SK-N-SH treated with all-trans-retinoic acid at 6 μM for 48 hours (cell line): ENCODE measurements at regions not wholly inside any gene's neighbourhood (a gene's known extent, or its start where the extent isn't known, plus 50 kb on each side); places are given as distances from the start of the nearest gene placed in this dataset.

Source experiments
- ATAC-seq: fragments of 200-7000 bp; cut with Tn5 transposase; 3 replicates; pipeline ENCODE4 v1.9.1; 2020; ENCODE audit warnings: mild to moderate bottlenecking, moderate library complexity
- ARNTL ChIP-seq: fragments of 450-650 bp; formaldehyde crosslinking; IDR thresholded peaks from 2 replicates; pipeline ENCODE4 v1.5.0; 2020; ENCODE audit warnings: low read depth, mild to moderate bottlenecking, moderate library complexity, borderline replicate concordance
- BACH2 ChIP-seq: fragments of 250-450 bp; sonication (Bioruptor Pico); IDR thresholded peaks from 2 replicates; pipeline ENCODE4 v1.9.0; 2021; ENCODE audit warnings: mild to moderate bottlenecking, borderline replicate concordance
- CREB5 ChIP-seq: fragments of 250-450 bp; sonication (Bioruptor Pico); IDR thresholded peaks from 2 replicates; pipeline ENCODE4 v1.5.1; 2020; ENCODE audit warnings: low read depth, mild to moderate bottlenecking, moderate library complexity
- CSRNP3 ChIP-seq: fragments of 250-450 bp; sonication (Bioruptor Pico); IDR thresholded peaks from 2 replicates; pipeline ENCODE4 v1.5.1; 2021; ENCODE audit warnings: mild to moderate bottlenecking, moderate library complexity
- ESRRG ChIP-seq: fragments of 250-450 bp; sonication (Bioruptor Pico); IDR thresholded peaks from 2 replicates; pipeline ENCODE4 v1.6.1; 2021; ENCODE audit warnings: mild to moderate bottlenecking
- GLIS3 ChIP-seq: fragments of 250-450 bp; sonication (Bioruptor Pico); IDR thresholded peaks from 2 replicates; pipeline ENCODE4 v1.5.0; 2020; ENCODE audit warnings: mild to moderate bottlenecking, moderate library complexity
- ISL1 ChIP-seq: fragments of 250-450 bp; sonication (Bioruptor Pico); IDR thresholded peaks from 2 replicates; pipeline ENCODE4 v2.1.2; 2022; ENCODE audit warnings: mild to moderate bottlenecking, moderate library complexity
- OSR1 ChIP-seq: fragments of 250-450 bp; sonication (Bioruptor Pico); IDR thresholded peaks from 2 replicates; pipeline ENCODE4 v1.8.0; 2022; ENCODE audit warnings: moderate library complexity, mild to moderate bottlenecking, inconsistent platforms
- PATZ1 ChIP-seq: fragments of 250-450 bp; sonication (Bioruptor Pico); IDR thresholded peaks from 2 replicates; pipeline ENCODE4 v1.8.0; 2020; ENCODE audit warnings: mild to moderate bottlenecking, moderate library complexity, borderline replicate concordance
- POU6F1 ChIP-seq: fragments of 250-450 bp; sonication (Bioruptor Pico); IDR thresholded peaks from 2 replicates; pipeline ENCODE4 v1.8.0; 2021; ENCODE audit warnings: low read depth, mild to moderate bottlenecking, moderate library complexity, borderline replicate concordance
- PPARA ChIP-seq: fragments of 250-450 bp; sonication (Bioruptor Pico); IDR thresholded peaks from 2 replicates; pipeline ENCODE4 v1.5.0; 2020; ENCODE audit warnings: mild to moderate bottlenecking, borderline replicate concordance
- SNAI2 ChIP-seq: fragments of 250-450 bp; sonication (Bioruptor Pico); IDR thresholded peaks from 2 replicates; pipeline ENCODE4 v1.5.0; 2020; ENCODE audit warnings: mild to moderate bottlenecking, moderate library complexity
- TCF4 ChIP-seq: fragments of 250-450 bp; sonication (Bioruptor Pico); IDR thresholded peaks from 2 replicates; pipeline ENCODE4 v1.8.0; 2021; ENCODE audit warnings: mild to moderate bottlenecking, moderate library complexity, borderline replicate concordance
- TOX ChIP-seq: fragments of 250-450 bp; sonication (Bioruptor Pico); IDR thresholded peaks from 2 replicates; pipeline ENCODE4 v1.8.0; 2021; ENCODE audit warnings: mild to moderate bottlenecking, moderate library complexity, borderline replicate concordance
- TSHZ2 ChIP-seq: fragments of 250-450 bp; sonication (Bioruptor Pico); IDR thresholded peaks from 2 replicates; pipeline ENCODE4 v1.5.0; 2020; ENCODE audit warnings: mild to moderate bottlenecking, moderate library complexity
- ZC3H10 ChIP-seq: fragments of 250-450 bp; sonication (Bioruptor Pico); IDR thresholded peaks from 2 replicates; pipeline ENCODE4 v1.5.1; 2021; ENCODE audit warnings: mild to moderate bottlenecking, moderate library complexity
- ZFP3 ChIP-seq: fragments of 250-450 bp; sonication (Bioruptor Pico); IDR thresholded peaks from 2 replicates; pipeline ENCODE4 v1.5.0; 2020; ENCODE audit warnings: mild to moderate bottlenecking, moderate library complexity
- ZNF8 ChIP-seq: fragments of 450-650 bp; formaldehyde crosslinking; IDR thresholded peaks from 2 replicates; pipeline ENCODE4 v1.5.0; 2020; ENCODE audit warnings: mild to moderate bottlenecking, moderate library complexity

- TF ChIP-seq ZFP3 (no peak), PATZ1 (CRISPR knock-in tag) (no peak), SNAI2 (no peak), TSHZ2 (CRISPR knock-in tag) (no peak), TCF4 (CRISPR knock-in tag) (no peak), TOX (CRISPR knock-in tag) (no peak), BACH2 (CRISPR knock-in tag) (no peak), ESRRG (CRISPR knock-in tag) (no peak), CSRNP3 (CRISPR knock-in tag) (no peak), GLIS3 (CRISPR knock-in tag) (no peak), ZC3H10 (CRISPR knock-in tag) (no peak), CREB5 (CRISPR knock-in tag) (no peak)
- no peak for ATAC-seq
These were observed 1260.7 kb upstream of the PRMT6 start for GRCh38 chr1:105795741-105796140.

GRCh38 chr1:105830571-105831146 lies 1225.8 kb upstream of the PRMT6 start:
- TF ChIP-seq ISL1 (no peak), GLIS3 (CRISPR knock-in tag) (no peak), ESRRG (CRISPR knock-in tag) (no peak), OSR1 (CRISPR knock-in tag) (no peak), TCF4 (CRISPR knock-in tag) (no peak), TSHZ2 (CRISPR knock-in tag) (no peak), PPARA (CRISPR knock-in tag) (no peak), ARNTL (CRISPR knock-in tag) (no peak), ZNF8 (CRISPR knock-in tag) (no peak), ZFP3 (no peak), CSRNP3 (CRISPR knock-in tag) (no peak)
- TF ChIP-seq, all 23 proteins: peak for 0
- no peak for ATAC-seq

- TF ChIP-seq TOX (CRISPR knock-in tag) = no peak
- no peak for TF ChIP-seq TCF4 (CRISPR knock-in tag)
- no peak for TF ChIP-seq POU6F1
- no peak for ATAC-seq
These were observed 1218.4 kb upstream of the PRMT6 start for GRCh38 chr1:105838071-105838470.
